ENCODE measurements at regions not wholly inside any gene's neighbourhood (a gene's known extent, or its start where the extent isn't known, plus 50 kb on each side); places are given as distances from the start of the nearest gene placed in this dataset.
"Not testable (repeated sequence)": the region's sequence is repeated elsewhere in the genome, so short reads cannot be mapped to it uniquely, and the experiment has no call there.

GRCh38 chr22:26957897-26958296 lies 300.5 kb downstream of the MIAT start:
- no peak for DNase-seq (ENCODE audit: low read depth in 1 of 2, low spot score in 1 of 2)

GRCh38 chr22:26958378-26958777 lies 301.0 kb downstream of the MIAT start:
- no peak for DNase-seq (ENCODE audit: low read depth in 1 of 2, low spot score in 1 of 2)

GRCh38 chr22:26964642-26965041 lies 307.3 kb downstream of the MIAT start:
- no peak for DNase-seq (ENCODE audit: low read depth in 1 of 2, low spot score in 1 of 2)

- DNase-seq (ENCODE audit: low read depth in 1 of 2, low spot score in 1 of 2), result no peak
Measured at GRCh38 chr22:26967282-26967681, 309.9 kb downstream of the MIAT start.

- DNase-seq (ENCODE audit: low read depth in 1 of 2, low spot score in 1 of 2), result no peak
Measured at GRCh38 chr22:26968859-26969523, 311.6 kb downstream of the MIAT start.

- DNase-seq (ENCODE audit: low read depth in 1 of 2, low spot score in 1 of 2), result no peak
Measured at GRCh38 chr22:26970809-26971394, 313.5 kb downstream of the MIAT start.

GRCh38 chr22:26972286-26972685 lies 314.9 kb downstream of the MIAT start:
- no peak for DNase-seq (ENCODE audit: low read depth in 1 of 2, low spot score in 1 of 2)

- DNase-seq (ENCODE audit: low read depth in 1 of 2, low spot score in 1 of 2), result not testable (repeated sequence)
Measured at GRCh38 chr22:26972915-26973314, 315.5 kb downstream of the MIAT start.

GRCh38 chr22:26974034-26974433 lies 316.6 kb downstream of the MIAT start:
- DNase-seq (ENCODE audit: low read depth in 1 of 2, low spot score in 1 of 2), result no peak

GRCh38 chr22:26974914-26975803 lies 317.8 kb downstream of the MIAT start:
- DNase-seq (ENCODE audit: low read depth in 1 of 2, low spot score in 1 of 2), result no peak

GRCh38 chr22:26975865-26976264 lies 318.5 kb downstream of the MIAT start:
- DNase-seq (ENCODE audit: low read depth in 1 of 2, low spot score in 1 of 2), result no peak

- no peak for DNase-seq (ENCODE audit: low read depth in 1 of 2, low spot score in 1 of 2)
Measured at GRCh38 chr22:26977741-26978376, 320.5 kb downstream of the MIAT start.

- DNase-seq (ENCODE audit: low read depth in 1 of 2, low spot score in 1 of 2), result no peak
Measured at GRCh38 chr22:26979294-26979693, 321.9 kb downstream of the MIAT start.

GRCh38 chr22:26981111-26981510 lies 323.7 kb downstream of the MIAT start:
- DNase-seq (ENCODE audit: low read depth in 1 of 2, low spot score in 1 of 2), result no peak

GRCh38 chr22:26981541-26981940 lies 324.2 kb downstream of the MIAT start:
- DNase-seq (ENCODE audit: low read depth in 1 of 2, low spot score in 1 of 2), result no peak

- no peak for DNase-seq (ENCODE audit: low read depth in 1 of 2, low spot score in 1 of 2)
Measured at GRCh38 chr22:26983311-26983710, 325.9 kb downstream of the MIAT start.

GRCh38 chr22:26985206-26985605 lies 327.8 kb downstream of the MIAT start:
- DNase-seq (ENCODE audit: low read depth in 1 of 2, low spot score in 1 of 2), result no peak

- DNase-seq (ENCODE audit: low read depth in 1 of 2, low spot score in 1 of 2), result no peak
Measured at GRCh38 chr22:26985931-26986782, 328.8 kb downstream of the MIAT start.

GRCh38 chr22:26986884-26987283 lies 329.5 kb downstream of the MIAT start:
- no peak for DNase-seq (ENCODE audit: low read depth in 1 of 2, low spot score in 1 of 2)

GRCh38 chr22:26990503-26991189 lies 333.3 kb downstream of the MIAT start:
- DNase-seq (ENCODE audit: low read depth in 1 of 2, low spot score in 1 of 2), result no peak

Data from stimulated activated CD4-positive, alpha-beta T cell treated with anti-CD3 and anti-CD28 coated beads, Interleukin-15, amount 100 ng/mL, for 1 hour (primary cell).